ENCODE measurements at regions not wholly inside any gene's neighbourhood (a gene's known extent, or its start where the extent isn't known, plus 50 kb on each side); places are given as distances from the start of the nearest gene placed in this dataset.

DNA sequence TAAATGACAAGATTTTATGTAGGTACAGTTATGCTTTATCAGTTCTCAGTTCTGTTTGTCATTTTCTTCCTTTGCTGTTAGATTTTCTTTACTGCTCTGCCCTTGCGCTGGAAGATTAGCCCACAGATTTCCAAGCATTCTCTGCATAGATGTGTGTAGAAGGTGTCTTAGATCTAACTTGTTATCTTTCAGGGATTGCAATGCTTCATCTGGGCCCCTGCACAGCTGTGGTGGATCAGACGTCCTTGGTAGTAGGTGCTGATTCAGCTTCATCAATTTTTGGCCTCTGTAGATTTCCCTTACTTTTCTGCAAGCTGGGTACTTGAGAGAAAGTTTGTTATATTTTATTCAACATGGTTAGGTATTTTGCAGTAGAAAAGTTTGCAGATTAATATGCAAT, 115.3 kb upstream of the LINC00305 start:
- TF ChIP-seq, protein P1, sequence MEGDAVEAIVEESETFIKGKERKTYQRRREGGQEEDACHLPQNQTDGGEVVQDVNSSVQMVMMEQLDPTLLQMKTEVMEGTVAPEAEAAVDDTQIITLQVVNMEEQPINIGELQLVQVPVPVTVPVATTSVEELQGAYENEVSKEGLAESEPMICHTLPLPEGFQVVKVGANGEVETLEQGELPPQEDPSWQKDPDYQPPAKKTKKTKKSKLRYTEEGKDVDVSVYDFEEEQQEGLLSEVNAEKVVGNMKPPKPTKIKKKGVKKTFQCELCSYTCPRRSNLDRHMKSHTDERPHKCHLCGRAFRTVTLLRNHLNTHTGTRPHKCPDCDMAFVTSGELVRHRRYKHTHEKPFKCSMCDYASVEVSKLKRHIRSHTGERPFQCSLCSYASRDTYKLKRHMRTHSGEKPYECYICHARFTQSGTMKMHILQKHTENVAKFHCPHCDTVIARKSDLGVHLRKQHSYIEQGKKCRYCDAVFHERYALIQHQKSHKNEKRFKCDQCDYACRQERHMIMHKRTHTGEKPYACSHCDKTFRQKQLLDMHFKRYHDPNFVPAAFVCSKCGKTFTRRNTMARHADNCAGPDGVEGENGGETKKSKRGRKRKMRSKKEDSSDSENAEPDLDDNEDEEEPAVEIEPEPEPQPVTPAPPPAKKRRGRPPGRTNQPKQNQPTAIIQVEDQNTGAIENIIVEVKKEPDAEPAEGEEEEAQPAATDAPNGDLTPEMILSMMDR (IDR thresholded peaks at IDR 0.05; ENCODE audit: low read length): no peak
- TF ChIP-seq EZH2 (optimal IDR thresholded peaks at IDR 0.05; ENCODE audit: low read depth, low read length) (no peak), EZH2phosphoT487 (IDR thresholded peaks at IDR 0.05; ENCODE audit: low read length) (no peak)

All from MM.1S (cell line).